ENCODE measurements at regions not wholly inside any gene's neighbourhood (a gene's known extent, or its start where the extent isn't known, plus 50 kb on each side); places are given as distances from the start of the nearest gene placed in this dataset.

GRCh38 chr6:90458353-90459224 is 128.3 kb downstream of the MAP3K7 start:
- TF ChIP-seq CTCF (IDR thresholded peaks at IDR 0.05) (no peak), POLR2A (IDR thresholded peaks at IDR 0.05) (no peak)
